GM21423 (cell line): ENCODE measurements at regions not wholly inside any gene's neighbourhood (a gene's known extent, or its start where the extent isn't known, plus 50 kb on each side); places are given as distances from the start of the nearest gene placed in this dataset.

Experiments
- ATAC-seq: cut with Tn5 transposase; IDR thresholded peaks from one replicate; pipeline ENCODE4 v1.9.1; 2021; ENCODE audit warnings: mild to moderate bottlenecking, moderate library complexity; ENCODE audit not compliant: unreplicated experiment

- no peak for ATAC-seq
Observed at GRCh38 chr4:125155251-125155650, 159.5 kb upstream of the FAT4 start.

GRCh38 chr4:125140966-125141495, 173.7 kb upstream of the FAT4 start:
- ATAC-seq: no peak

GRCh38 chr4:125135652-125136051, 179.1 kb upstream of the FAT4 start:
- ATAC-seq: no peak

- no peak for ATAC-seq
Observed at GRCh38 chr4:125132729-125133128, 182.0 kb upstream of the FAT4 start.

GRCh38 chr4:125131891-125132680, 182.7 kb upstream of the FAT4 start:
- ATAC-seq: no peak

- no peak for ATAC-seq
Observed at GRCh38 chr4:125125276-125125675, 189.5 kb upstream of the FAT4 start.

- ATAC-seq: no peak
Observed at GRCh38 chr4:125123570-125124109, 191.1 kb upstream of the FAT4 start.

GRCh38 chr4:125121581-125121980, 193.2 kb upstream of the FAT4 start:
- ATAC-seq: no peak

GRCh38 chr4:125116431-125116830, 198.3 kb upstream of the FAT4 start:
- no peak for ATAC-seq

GRCh38 chr4:125115941-125116340, 198.8 kb upstream of the FAT4 start:
- no peak for ATAC-seq

- ATAC-seq: no peak
Observed at GRCh38 chr4:125115476-125115875, 199.3 kb upstream of the FAT4 start.

GRCh38 chr4:125112536-125112935, 202.2 kb upstream of the FAT4 start:
- ATAC-seq: no peak

- ATAC-seq: no peak
Observed at GRCh38 chr4:125111323-125111722, 203.4 kb upstream of the FAT4 start.

GRCh38 chr4:125105561-125105960, 209.2 kb upstream of the FAT4 start:
- no peak for ATAC-seq

- no peak for ATAC-seq
Observed at GRCh38 chr4:125104616-125105015, 210.1 kb upstream of the FAT4 start.

- ATAC-seq: no peak
Observed at GRCh38 chr4:125101719-125102118, 213.0 kb upstream of the FAT4 start.

GRCh38 chr4:125097729-125098128, 217.0 kb upstream of the FAT4 start:
- ATAC-seq: no peak

- no peak for ATAC-seq
Observed at GRCh38 chr4:125096662-125097061, 218.1 kb upstream of the FAT4 start.

GRCh38 chr4:125091541-125091940, 223.2 kb upstream of the FAT4 start:
- no peak for ATAC-seq

- ATAC-seq: no peak
Observed at GRCh38 chr4:125091101-125091500, 223.7 kb upstream of the FAT4 start.

GRCh38 chr4:125084608-125085007, 230.1 kb upstream of the FAT4 start:
- ATAC-seq: no peak

GRCh38 chr4:125082729-125083417, 231.9 kb upstream of the FAT4 start:
- ATAC-seq: no peak
